SU-DHL-6 (cell line): ENCODE measurements at regions not wholly inside any gene's neighbourhood (a gene's known extent, or its start where the extent isn't known, plus 50 kb on each side); places are given as distances from the start of the nearest gene placed in this dataset.

Experiments
- H2AFZ ChIP-seq: fragments of 200-600 bp; sonication (generic); 2 replicates; pipeline ENCODE4 v1.6.1; 2014; ENCODE audit warnings: low read depth, mild to moderate bottlenecking, moderate library complexity, mixed read lengths, antibody characterized with exemption, low read length; ENCODE audit not compliant: severe bottlenecking
- H3F3A ChIP-seq: fragments of 200-600 bp; shearing (Covaris generic); 2 replicates; pipeline ENCODE4 v1.6.0; 2016; ENCODE audit warnings: antibody characterized with exemption, mild to moderate bottlenecking; ENCODE audit not compliant: insufficient read depth
- H3K27ac ChIP-seq: fragments of 200-600 bp; sonication (generic); 2 replicates; pipeline ENCODE4 v1.5.1; 2016; ENCODE audit warnings: low read depth, mild to moderate bottlenecking, low read length, moderate library complexity, mixed read lengths
- H3K27me3 ChIP-seq: fragments of 200-600 bp; sonication (generic), shearing (Covaris generic); 2 replicates; pipeline ENCODE4 v1.6.0; 2014; ENCODE audit warnings: mild to moderate bottlenecking, low read length
- H3K36me3 ChIP-seq: fragments of 200-600 bp; sonication (generic); 2 replicates; pipeline ENCODE4 v1.6.1; 2014; ENCODE audit warnings: mild to moderate bottlenecking, low read length, mixed read lengths
- H3K4me2 ChIP-seq: fragments of 300-600, 200-600 bp; shearing (Covaris generic), sonication (generic); 2 replicates; pipeline ENCODE4 v1.6.0; 2014; ENCODE audit warnings: low read length, low read depth, mild to moderate bottlenecking; ENCODE audit not compliant: poor library complexity, severe bottlenecking
- H3K4me3 ChIP-seq: fragments of 200-600 bp; sonication (generic); 2 replicates; pipeline ENCODE4 v1.5.1; 2014; ENCODE audit warnings: antibody characterized with exemption, low read length, mild to moderate bottlenecking, mixed read lengths; ENCODE audit not compliant: insufficient read depth, poor library complexity, severe bottlenecking
- H3K79me2 ChIP-seq: fragments of 200-600 bp; sonication (generic); 2 replicates; pipeline ENCODE4 v1.6.1; 2014; ENCODE audit warnings: mild to moderate bottlenecking, low read length, moderate library complexity; ENCODE audit not compliant: insufficient read depth
- H3K9ac ChIP-seq: fragments of 200-600 bp; sonication (generic); 2 replicates; pipeline ENCODE4 v1.7.0; 2014; ENCODE audit warnings: mild to moderate bottlenecking, low read length
- H3K9me2 ChIP-seq: fragments of 200-600 bp; sonication (generic); replicated peaks from 2 replicates; pipeline ENCODE4 v1.6.1; 2014; ENCODE audit warnings: low read length; ENCODE audit not compliant: insufficient read depth
- H3K9me3 ChIP-seq: fragments of 200-600 bp; sonication (generic); 2 replicates; pipeline ENCODE4 v1.6.1; 2014; ENCODE audit warnings: low read length, mixed read lengths; ENCODE audit not compliant: insufficient read depth
- H4K20me1 ChIP-seq: fragments of 200-600 bp; sonication (generic); 2 replicates; pipeline ENCODE4 v1.6.1; 2014; ENCODE audit warnings: low read depth, mild to moderate bottlenecking, antibody characterized with exemption, low read length, moderate library complexity, mixed read lengths
- EZH2phosphoT487 ChIP-seq: fragments of 200-600 bp; sonication (generic), shearing (Covaris generic); conservative IDR thresholded peaks from 2 replicates; pipeline ENCODE4 v1.6.1; 2018; ENCODE audit warnings: mild to moderate bottlenecking, antibody characterized with exemption, low read length, moderate library complexity, mixed read lengths
- TF ChIP-seq, protein P1 (sequence below): fragments of 200-600 bp; sonication (generic); IDR thresholded peaks from one replicate; pipeline ENCODE4 v1.5.1; 2017; ENCODE audit warnings: antibody characterized with exemption, mild to moderate bottlenecking, low read length, moderate library complexity; ENCODE audit not compliant: insufficient read depth, poor library complexity, severe bottlenecking

DNA sequence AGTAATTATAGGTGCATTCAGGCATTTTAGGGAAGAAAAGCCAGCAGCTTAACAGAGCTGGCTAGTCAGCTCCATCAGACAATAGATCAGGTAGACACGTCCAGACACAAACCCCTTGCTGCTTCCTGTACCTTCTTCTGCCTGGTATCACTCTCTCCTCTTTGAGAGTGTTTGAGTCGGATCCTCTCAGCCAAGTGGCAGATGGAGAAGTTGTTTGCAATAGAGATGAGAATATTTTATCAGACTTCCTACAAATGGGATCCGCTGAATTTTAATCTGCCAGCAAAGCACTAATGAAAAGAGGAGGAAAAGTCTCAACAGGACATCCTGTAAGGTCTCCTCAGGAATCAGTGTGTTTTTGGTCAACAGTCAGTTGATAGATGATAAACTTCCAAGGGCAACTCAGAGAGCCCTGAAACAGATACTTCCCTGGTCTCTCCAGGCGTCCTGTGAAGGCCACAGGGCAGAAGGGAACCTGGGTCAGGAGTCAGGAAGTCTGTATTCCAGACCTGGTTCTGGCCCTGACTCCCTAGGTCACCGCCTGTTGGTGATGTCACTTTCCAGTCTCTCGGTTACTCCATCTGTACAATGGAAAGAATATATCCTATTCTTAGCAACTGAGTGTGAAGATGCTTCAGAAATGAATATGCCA lies 62.1 kb upstream of the PROX1 start:
- TF ChIP-seq EZH2phosphoT487 = no peak
- TF ChIP-seq, protein P1, sequence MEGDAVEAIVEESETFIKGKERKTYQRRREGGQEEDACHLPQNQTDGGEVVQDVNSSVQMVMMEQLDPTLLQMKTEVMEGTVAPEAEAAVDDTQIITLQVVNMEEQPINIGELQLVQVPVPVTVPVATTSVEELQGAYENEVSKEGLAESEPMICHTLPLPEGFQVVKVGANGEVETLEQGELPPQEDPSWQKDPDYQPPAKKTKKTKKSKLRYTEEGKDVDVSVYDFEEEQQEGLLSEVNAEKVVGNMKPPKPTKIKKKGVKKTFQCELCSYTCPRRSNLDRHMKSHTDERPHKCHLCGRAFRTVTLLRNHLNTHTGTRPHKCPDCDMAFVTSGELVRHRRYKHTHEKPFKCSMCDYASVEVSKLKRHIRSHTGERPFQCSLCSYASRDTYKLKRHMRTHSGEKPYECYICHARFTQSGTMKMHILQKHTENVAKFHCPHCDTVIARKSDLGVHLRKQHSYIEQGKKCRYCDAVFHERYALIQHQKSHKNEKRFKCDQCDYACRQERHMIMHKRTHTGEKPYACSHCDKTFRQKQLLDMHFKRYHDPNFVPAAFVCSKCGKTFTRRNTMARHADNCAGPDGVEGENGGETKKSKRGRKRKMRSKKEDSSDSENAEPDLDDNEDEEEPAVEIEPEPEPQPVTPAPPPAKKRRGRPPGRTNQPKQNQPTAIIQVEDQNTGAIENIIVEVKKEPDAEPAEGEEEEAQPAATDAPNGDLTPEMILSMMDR = no peak
- no peaks in the 10 kb centered on the region for H3K27me3 ChIP-seq
- H3K9me3 ChIP-seq = no peaks in the 10 kb centered on the region
- H2AFZ ChIP-seq = no peak overlapping the region
- H4K20me1 ChIP-seq = no peaks in the 10 kb centered on the region
- H3K9me2 ChIP-seq = no peaks in the 10 kb centered on the region
- H3K9ac ChIP-seq = no peak overlapping the region
- H3K4me2 ChIP-seq = no peak overlapping the region
- H3K27ac ChIP-seq = no peak overlapping the region
- no peaks in the 10 kb centered on the region for H3K36me3 ChIP-seq
- no peaks in the 10 kb centered on the region for H3K79me2 ChIP-seq
- H3K4me3 ChIP-seq = no peak overlapping the region
- H3F3A ChIP-seq = no peaks in the 10 kb centered on the region

DNA sequence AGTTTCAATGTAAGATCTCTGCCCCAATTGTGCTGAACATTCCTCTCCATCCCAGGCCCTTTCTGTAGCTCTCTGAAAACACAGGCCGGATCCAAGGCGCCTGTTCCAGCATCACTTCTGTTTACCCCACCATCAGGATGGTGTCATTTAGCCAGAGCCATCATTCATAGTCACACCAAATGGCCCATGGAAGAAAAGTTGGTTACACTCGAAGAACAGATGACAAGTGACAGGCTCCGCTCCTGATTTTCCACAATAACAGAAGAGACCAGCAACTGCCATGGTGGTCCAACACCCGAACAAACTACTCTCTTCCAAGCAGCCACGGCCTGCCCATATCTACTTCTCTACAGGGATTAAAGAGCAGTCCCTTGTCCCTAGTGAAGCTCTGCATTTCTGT lies 59.9 kb upstream of the PROX1 start:
- Histone ChIP-seq H3K4me3 (no peak overlapping the region), H3K79me2 (no peaks in the 10 kb centered on the region), H3K36me3 (no peaks in the 10 kb centered on the region), H3K27ac (no peak overlapping the region), H3K27me3 (no peaks in the 10 kb centered on the region), H3F3A (no peaks in the 10 kb centered on the region), H4K20me1 (no peaks in the 10 kb centered on the region), H3K9me2 (no peaks in the 10 kb centered on the region), H3K9ac (no peak overlapping the region), H2AFZ (no peak overlapping the region), H3K4me2 (no peak overlapping the region), H3K9me3 (no peaks in the 10 kb centered on the region)
- TF ChIP-seq, protein P1 = no peak
- no peak for TF ChIP-seq EZH2phosphoT487

DNA sequence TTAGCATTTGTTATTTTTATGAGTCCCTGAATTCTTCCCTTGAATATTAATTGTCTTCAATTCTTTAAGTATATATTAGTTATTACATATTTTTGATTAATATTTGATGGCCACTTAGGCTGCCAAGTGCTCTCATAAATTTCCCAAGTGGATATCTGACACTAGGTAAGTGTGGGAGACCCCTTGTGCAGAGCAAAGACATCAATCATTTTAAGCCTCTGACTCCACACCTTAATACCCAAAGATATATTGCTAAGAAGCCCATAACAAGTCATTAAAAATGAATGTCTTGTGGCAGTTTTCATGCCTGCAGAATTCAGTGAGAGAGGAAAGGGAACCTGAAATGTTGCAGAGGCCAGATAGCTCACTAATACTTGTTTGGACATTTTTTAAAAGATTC lies 58.4 kb upstream of the PROX1 start:
- H4K20me1 ChIP-seq = no peaks in the 10 kb centered on the region
- H3K36me3 ChIP-seq = no peaks in the 10 kb centered on the region
- TF ChIP-seq, protein P1 = no peak
- no peak for TF ChIP-seq EZH2phosphoT487
- no peak overlapping the region for H3K4me2 ChIP-seq
- no peak overlapping the region for H2AFZ ChIP-seq
- H3K4me3 ChIP-seq = no peak overlapping the region
- H3K27me3 ChIP-seq = no peaks in the 10 kb centered on the region
- no peaks in the 10 kb centered on the region for H3K9me2 ChIP-seq
- H3F3A ChIP-seq = no peaks in the 10 kb centered on the region
- H3K79me2 ChIP-seq = no peaks in the 10 kb centered on the region
- H3K27ac ChIP-seq = no peak overlapping the region
- no peak overlapping the region for H3K9ac ChIP-seq
- H3K9me3 ChIP-seq = no peaks in the 10 kb centered on the region
